ENCODE measurements at regions not wholly inside any gene's neighbourhood (a gene's known extent, or its start where the extent isn't known, plus 50 kb on each side); places are given as distances from the start of the nearest gene placed in this dataset.

- Mint-ChIP-seq H3K9me3 (peaks cover 7% of the 10 kb centered on the region), H3K4me3 (no peak overlapping the region), H3K27ac (no peak overlapping the region), H3K36me3 (ENCODE audit: low read depth) (no peaks in the 10 kb centered on the region), H3K27me3 (no peaks in the 10 kb centered on the region), H3K4me1 (ENCODE audit: low read depth) (no peaks in the 10 kb centered on the region)
- intact Hi-C loops (cut with micrococcal nuclease), result no loop called here
Measured at GRCh38 chr3:31278532-31278931, 254.2 kb upstream of the STT3B start.

DNA sequence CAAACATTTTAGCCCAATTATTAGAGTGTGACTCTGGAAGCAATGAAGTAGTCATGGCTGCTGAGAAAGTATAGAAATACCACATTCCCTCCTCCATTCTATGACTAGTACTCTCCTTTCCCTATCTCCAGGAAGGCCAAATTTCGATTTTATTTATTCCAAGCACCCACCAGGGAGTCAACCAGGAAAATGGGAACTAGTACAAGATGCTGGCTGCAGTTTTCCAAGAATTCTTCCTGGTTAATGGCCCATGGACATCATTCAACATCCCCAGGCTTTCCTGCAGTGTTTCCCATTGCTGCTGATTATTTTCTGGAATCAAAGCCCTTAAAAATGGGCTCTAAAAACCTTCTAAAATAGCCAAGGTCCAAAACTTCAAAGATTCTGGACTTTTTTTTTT is 247.9 kb upstream of the STT3B start:
- Mint-ChIP-seq H3K9me3 (peaks cover 7% of the 10 kb centered on the region), H3K36me3 (ENCODE audit: low read depth) (no peaks in the 10 kb centered on the region), H3K27me3 (no peaks in the 10 kb centered on the region), H3K27ac (no peak overlapping the region), H3K4me1 (ENCODE audit: low read depth) (peaks cover 10% of the 10 kb centered on the region), H3K4me3 (no peak overlapping the region)
- intact Hi-C loops (cut with micrococcal nuclease), result no loop called here

- Mint-ChIP-seq H3K36me3 (ENCODE audit: low read depth) (no peaks in the 10 kb centered on the region), H3K4me1 (ENCODE audit: low read depth) (peaks cover 16% of the 10 kb centered on the region), H3K4me3 (no peak overlapping the region), H3K27ac (no peak overlapping the region), H3K27me3 (no peaks in the 10 kb centered on the region), H3K9me3 (peaks cover 4% of the 10 kb centered on the region)
- intact Hi-C loops (cut with micrococcal nuclease), result no loop called here
Measured at GRCh38 chr3:31285833-31286486, 246.8 kb upstream of the STT3B start.

DNA sequence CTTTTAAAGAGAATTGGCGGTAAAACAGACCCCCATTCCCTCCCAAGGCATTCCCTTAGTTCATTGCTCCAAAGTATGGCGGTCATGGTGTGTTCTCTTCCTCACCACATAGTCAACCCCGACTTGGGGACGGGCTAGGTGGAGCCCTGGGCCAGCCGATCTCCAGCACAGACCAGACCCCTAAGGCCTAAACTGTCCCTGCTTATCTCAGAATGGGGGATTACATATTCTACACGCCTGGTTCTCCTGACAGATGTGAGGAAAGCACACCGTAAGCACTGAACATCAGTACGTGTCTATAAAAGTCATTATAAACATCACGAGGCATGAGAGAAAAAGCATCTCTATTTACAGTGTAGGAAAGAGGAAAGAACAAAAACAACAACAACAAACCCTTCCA is 244.5 kb upstream of the STT3B start:
- Mint-ChIP-seq H3K27me3 (no peaks in the 10 kb centered on the region), H3K27ac (no peak overlapping the region), H3K4me1 (ENCODE audit: low read depth) (peaks cover 16% of the 10 kb centered on the region), H3K4me3 (no peak overlapping the region), H3K36me3 (ENCODE audit: low read depth) (no peaks in the 10 kb centered on the region), H3K9me3 (no peaks in the 10 kb centered on the region)
- intact Hi-C loops (cut with micrococcal nuclease), result no loop called here

GRCh38 chr3:31288641-31289100 is 244.1 kb upstream of the STT3B start:
- Mint-ChIP-seq H3K27ac (no peak overlapping the region), H3K4me3 (no peak overlapping the region)

GRCh38 chr3:31289584-31289983 is 243.1 kb upstream of the STT3B start:
- no peak overlapping the region for H3K27ac Mint-ChIP-seq
- intact Hi-C loops (cut with micrococcal nuclease), result no loop called here
- H3K4me1 Mint-ChIP-seq (ENCODE audit: low read depth), result peaks cover 16% of the 10 kb centered on the region
- no peaks in the 10 kb centered on the region for H3K9me3 Mint-ChIP-seq
- no peaks in the 10 kb centered on the region for H3K36me3 Mint-ChIP-seq (ENCODE audit: low read depth)
- no peak overlapping the region for H3K4me3 Mint-ChIP-seq
- H3K27me3 Mint-ChIP-seq, result no peaks in the 10 kb centered on the region

More at GRCh38 chr3:31288641-31289100, 244.1 kb upstream of the STT3B start:
- H3K9me3 Mint-ChIP-seq, result no peaks in the 10 kb centered on the region
- intact Hi-C loops (cut with micrococcal nuclease), result no loop called here
- no peaks in the 10 kb centered on the region for H3K36me3 Mint-ChIP-seq (ENCODE audit: low read depth)
- peaks cover 16% of the 10 kb centered on the region for H3K4me1 Mint-ChIP-seq (ENCODE audit: low read depth)
- no peaks in the 10 kb centered on the region for H3K27me3 Mint-ChIP-seq

DNA sequence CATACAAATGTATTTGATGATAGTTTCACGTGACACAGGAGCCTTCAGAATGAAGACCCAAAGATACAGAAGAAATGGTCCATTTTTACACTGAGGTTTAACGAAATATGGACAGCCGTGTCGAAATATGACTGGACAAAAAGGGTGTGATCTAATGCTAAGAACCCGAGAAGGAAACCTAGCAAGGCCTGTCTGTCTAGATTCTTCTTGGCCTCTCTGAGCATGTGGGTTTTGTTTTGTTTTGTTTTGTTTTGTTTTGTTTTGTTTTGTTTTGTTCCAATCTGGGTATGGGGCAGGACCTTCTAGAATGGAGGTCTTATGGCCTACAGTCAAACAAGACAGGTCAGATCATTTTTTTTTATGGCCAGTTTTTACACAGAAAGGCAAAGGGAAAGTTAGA is 242.7 kb upstream of the STT3B start:
- no peaks in the 10 kb centered on the region for H3K27me3 Mint-ChIP-seq
- H3K9me3 Mint-ChIP-seq, result no peaks in the 10 kb centered on the region
- intact Hi-C loops (cut with micrococcal nuclease), result no loop called here
- peaks cover 16% of the 10 kb centered on the region for H3K4me1 Mint-ChIP-seq (ENCODE audit: low read depth)
- no peak overlapping the region for H3K4me3 Mint-ChIP-seq
- H3K27ac Mint-ChIP-seq, result no peak overlapping the region
- H3K36me3 Mint-ChIP-seq (ENCODE audit: low read depth), result no peaks in the 10 kb centered on the region

DNA sequence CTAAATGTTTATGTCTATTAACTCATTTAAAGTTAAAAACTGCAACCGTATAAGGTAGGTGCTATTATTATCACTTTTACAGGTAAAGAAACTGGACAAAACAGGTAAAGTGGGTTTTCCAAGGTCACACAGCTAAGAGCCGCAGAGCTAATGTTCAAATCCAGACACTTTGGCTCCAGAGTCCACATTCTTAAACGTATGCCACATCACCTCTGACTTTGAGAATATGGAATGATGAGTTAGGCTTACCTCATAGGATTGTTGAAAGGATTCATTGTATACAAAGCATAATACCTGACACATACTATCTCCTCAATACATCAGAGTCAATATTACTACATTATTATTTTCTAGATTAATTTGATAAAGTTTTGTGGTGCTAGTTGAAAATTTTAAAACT is 240.9 kb upstream of the STT3B start:
- no peak overlapping the region for H3K27ac Mint-ChIP-seq
- no peaks in the 10 kb centered on the region for H3K27me3 Mint-ChIP-seq
- H3K4me1 Mint-ChIP-seq (ENCODE audit: low read depth), result peaks cover 16% of the 10 kb centered on the region
- H3K9me3 Mint-ChIP-seq, result no peaks in the 10 kb centered on the region
- H3K36me3 Mint-ChIP-seq (ENCODE audit: low read depth), result no peaks in the 10 kb centered on the region
- no peak overlapping the region for H3K4me3 Mint-ChIP-seq
- intact Hi-C loops (cut with micrococcal nuclease), result no loop called here

DNA sequence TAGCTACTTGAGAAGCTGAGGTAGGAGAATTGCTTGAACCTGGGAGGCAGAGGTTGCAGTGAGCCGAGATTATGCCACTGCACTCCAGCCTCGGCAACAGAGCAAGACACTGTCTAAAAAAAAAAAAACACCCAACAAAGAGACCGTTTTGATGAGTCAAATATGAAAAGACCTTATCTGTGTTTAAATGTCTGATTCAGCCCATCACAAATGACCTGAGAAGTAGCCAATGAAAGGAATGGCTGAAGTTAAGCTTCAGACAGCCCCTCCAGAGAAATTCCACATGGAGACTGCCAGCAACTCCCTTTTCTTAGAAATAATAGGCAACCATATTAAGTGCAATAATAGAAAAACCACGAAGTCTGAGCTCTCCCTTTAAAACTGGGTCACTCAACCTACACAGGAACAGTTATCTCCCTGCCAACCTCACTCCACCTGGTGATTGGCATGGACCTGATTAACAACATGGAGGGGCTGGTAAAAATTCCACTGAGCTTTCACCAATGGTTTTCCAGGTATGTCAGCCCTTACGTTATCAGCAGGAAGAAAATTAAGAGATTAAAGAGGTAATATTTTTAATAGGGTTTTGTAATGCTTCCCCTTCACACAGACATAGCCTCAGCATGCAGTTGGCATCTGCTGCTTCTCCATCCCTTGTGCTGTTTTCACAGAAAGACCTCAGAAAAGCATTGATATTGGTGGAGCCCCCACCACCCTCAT is 238.1 kb upstream of the STT3B start:
- no peaks in the 10 kb centered on the region for H3K36me3 Mint-ChIP-seq (ENCODE audit: low read depth)
- H3K4me3 Mint-ChIP-seq, result no peak overlapping the region
- H3K27ac Mint-ChIP-seq, result no peak overlapping the region
- no peaks in the 10 kb centered on the region for H3K9me3 Mint-ChIP-seq
- intact Hi-C loops (cut with micrococcal nuclease), result no loop called here
- no peaks in the 10 kb centered on the region for H3K27me3 Mint-ChIP-seq
- H3K4me1 Mint-ChIP-seq (ENCODE audit: low read depth), result peaks cover 8% of the 10 kb centered on the region

DNA sequence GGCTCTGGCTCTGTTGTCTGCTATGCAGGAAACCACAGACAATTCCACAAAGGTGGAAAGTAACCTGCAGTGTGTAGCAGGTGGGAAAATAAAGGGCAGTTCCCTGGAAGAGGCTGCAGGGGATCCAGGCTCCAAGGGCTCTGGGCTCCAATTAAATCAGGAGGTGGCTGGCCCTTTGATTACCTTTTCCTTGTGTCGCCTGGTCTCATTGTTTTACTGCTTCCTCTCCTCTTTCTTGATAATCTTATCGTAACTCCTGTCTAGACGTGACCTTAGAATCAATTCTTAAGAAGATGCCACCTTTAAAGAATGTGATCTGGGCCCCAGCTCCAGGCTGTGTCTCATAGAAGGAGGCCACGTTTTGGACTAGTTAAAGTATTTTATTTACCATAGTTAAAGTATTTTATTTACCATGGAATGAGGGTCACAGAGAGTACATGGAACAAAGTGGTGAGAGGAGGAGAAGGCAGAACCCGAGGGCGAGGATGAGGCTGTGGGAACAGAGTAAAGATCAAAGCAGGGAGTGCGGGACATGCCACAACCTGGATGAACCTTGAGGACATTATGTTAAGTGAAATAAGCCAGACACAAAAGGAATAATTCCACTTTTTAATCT is 237.5 kb upstream of the STT3B start:
- Mint-ChIP-seq H3K36me3 (ENCODE audit: low read depth) (no peaks in the 10 kb centered on the region), H3K27me3 (no peaks in the 10 kb centered on the region), H3K4me3 (no peak overlapping the region), H3K9me3 (no peaks in the 10 kb centered on the region), H3K27ac (no peak overlapping the region), H3K4me1 (ENCODE audit: low read depth) (peaks cover 1% of the 10 kb centered on the region)
- intact Hi-C loops (cut with micrococcal nuclease), result no loop called here

GRCh38 chr3:31297726-31298298 is 234.9 kb upstream of the STT3B start:
- H3K27ac Mint-ChIP-seq, result no peak overlapping the region
- no peaks in the 10 kb centered on the region for H3K27me3 Mint-ChIP-seq
- H3K9me3 Mint-ChIP-seq, result no peaks in the 10 kb centered on the region
- no peaks in the 10 kb centered on the region for H3K36me3 Mint-ChIP-seq (ENCODE audit: low read depth)
- no peak overlapping the region for H3K4me3 Mint-ChIP-seq
- intact Hi-C loops (cut with micrococcal nuclease), result no loop called here
- H3K4me1 Mint-ChIP-seq (ENCODE audit: low read depth), result no peaks in the 10 kb centered on the region

GRCh38 chr3:31300456-31301443 is 232.0 kb upstream of the STT3B start:
- Mint-ChIP-seq H3K36me3 (ENCODE audit: low read depth) (no peaks in the 10 kb centered on the region), H3K4me3 (no peak overlapping the region), H3K27me3 (no peaks in the 10 kb centered on the region), H3K27ac (no peak overlapping the region), H3K9me3 (no peaks in the 10 kb centered on the region), H3K4me1 (ENCODE audit: low read depth) (no peaks in the 10 kb centered on the region)
- intact Hi-C loops (cut with micrococcal nuclease), result no loop called here

GRCh38 chr3:31302343-31302742 is 230.4 kb upstream of the STT3B start:
- Mint-ChIP-seq H3K9me3 (no peaks in the 10 kb centered on the region), H3K27ac (no peak overlapping the region), H3K27me3 (no peaks in the 10 kb centered on the region), H3K36me3 (ENCODE audit: low read depth) (no peaks in the 10 kb centered on the region), H3K4me1 (ENCODE audit: low read depth) (no peaks in the 10 kb centered on the region), H3K4me3 (no peak overlapping the region)
- intact Hi-C loops (cut with micrococcal nuclease), result no loop called here
